HG03342 (cell line): ENCODE measurements at regions not wholly inside any gene's neighbourhood (a gene's known extent, or its start where the extent isn't known, plus 50 kb on each side); places are given as distances from the start of the nearest gene placed in this dataset.

ENCODE experiments used
- ATAC-seq: cut with Tn5 transposase; IDR thresholded peaks from one replicate; pipeline ENCODE4 v1.9.1; 2021; ENCODE audit warnings: mild to moderate bottlenecking, moderate library complexity; ENCODE audit not compliant: unreplicated experiment

- no peak for ATAC-seq
Measured at GRCh38 chr21:27653481-27653880, 686.6 kb upstream of the ADAMTS5 start.

GRCh38 chr21:27649762-27650161, 682.9 kb upstream of the ADAMTS5 start:
- ATAC-seq, result no peak

- ATAC-seq, result no peak
Measured at GRCh38 chr21:27649323-27649722, 682.4 kb upstream of the ADAMTS5 start.

GRCh38 chr21:27648560-27648959, 681.7 kb upstream of the ADAMTS5 start:
- no peak for ATAC-seq

GRCh38 chr21:27647921-27648320, 681.0 kb upstream of the ADAMTS5 start:
- no peak for ATAC-seq

- no peak for ATAC-seq
Measured at GRCh38 chr21:27647401-27647800, 680.5 kb upstream of the ADAMTS5 start.

GRCh38 chr21:27646691-27647090, 679.8 kb upstream of the ADAMTS5 start:
- ATAC-seq, result no peak

GRCh38 chr21:27646056-27646455, 679.2 kb upstream of the ADAMTS5 start:
- no peak for ATAC-seq

- ATAC-seq, result no peak
Measured at GRCh38 chr21:27645285-27645684, 678.4 kb upstream of the ADAMTS5 start.

GRCh38 chr21:27643326-27643725, 676.4 kb upstream of the ADAMTS5 start:
- ATAC-seq, result no peak

GRCh38 chr21:27639286-27639685, 672.4 kb upstream of the ADAMTS5 start:
- no peak for ATAC-seq

GRCh38 chr21:27636656-27637055, 669.8 kb upstream of the ADAMTS5 start:
- no peak for ATAC-seq

- ATAC-seq, result no peak
Measured at GRCh38 chr21:27633631-27634030, 666.7 kb upstream of the ADAMTS5 start.

GRCh38 chr21:27631471-27631870, 664.6 kb upstream of the ADAMTS5 start:
- ATAC-seq, result no peak

GRCh38 chr21:27622631-27623030, 655.7 kb upstream of the ADAMTS5 start:
- ATAC-seq, result no peak

- no peak for ATAC-seq
Measured at GRCh38 chr21:27614231-27614630, 647.3 kb upstream of the ADAMTS5 start.

- no peak for ATAC-seq
Measured at GRCh38 chr21:27606422-27606821, 639.5 kb upstream of the ADAMTS5 start.

GRCh38 chr21:27596196-27596595, 629.3 kb upstream of the ADAMTS5 start:
- ATAC-seq, result no peak

- no peak for ATAC-seq
Measured at GRCh38 chr21:27595716-27596115, 628.8 kb upstream of the ADAMTS5 start.

GRCh38 chr21:27590271-27590670, 623.4 kb upstream of the ADAMTS5 start:
- no peak for ATAC-seq

- ATAC-seq, result no peak
Measured at GRCh38 chr21:27589781-27590180, 622.9 kb upstream of the ADAMTS5 start.

- ATAC-seq, result no peak
Measured at GRCh38 chr21:27586986-27587385, 620.1 kb upstream of the ADAMTS5 start.

GRCh38 chr21:27586326-27586725, 619.4 kb upstream of the ADAMTS5 start:
- ATAC-seq, result no peak

GRCh38 chr21:27584256-27584655, 617.4 kb upstream of the ADAMTS5 start:
- no peak for ATAC-seq
